ENCODE measurements at regions not wholly inside any gene's neighbourhood (a gene's known extent, or its start where the extent isn't known, plus 50 kb on each side); places are given as distances from the start of the nearest gene placed in this dataset.
A peak's percentile ranks its signal among the peaks of the same experiment; 100 is the strongest.

- no peak for TF ChIP-seq CTCF (IDR thresholded peaks at IDR 0.05; ENCODE audit: control insufficient read depth, insufficient read depth, low read depth, low read length, missing control alignments)
- H3K4me3 ChIP-seq (ENCODE audit: control insufficient read depth, low read depth, low read length), result no peak overlapping the region
- no peak for DNase-seq (ENCODE audit: low read depth)
Measured at GRCh38 chr12:115378291-115378690, 694.3 kb upstream of the TBX3 start.

GRCh38 chr12:115377779-115378178 lies 693.8 kb upstream of the TBX3 start:
- DNase-seq (ENCODE audit: low read depth), result no peak
- no peak overlapping the region for H3K4me3 ChIP-seq (ENCODE audit: control insufficient read depth, low read depth, low read length)
- no peak for TF ChIP-seq CTCF (IDR thresholded peaks at IDR 0.05; ENCODE audit: control insufficient read depth, insufficient read depth, low read depth, low read length, missing control alignments)

GRCh38 chr12:115377230-115377629 lies 693.3 kb upstream of the TBX3 start:
- no peak overlapping the region for H3K4me3 ChIP-seq (ENCODE audit: control insufficient read depth, low read depth, low read length)
- no peak for TF ChIP-seq CTCF (IDR thresholded peaks at IDR 0.05; ENCODE audit: control insufficient read depth, insufficient read depth, low read depth, low read length, missing control alignments)
- DNase-seq (ENCODE audit: low read depth), result no peak

- DNase-seq (ENCODE audit: low read depth), result no peak
- no peak for TF ChIP-seq CTCF (IDR thresholded peaks at IDR 0.05; ENCODE audit: control insufficient read depth, insufficient read depth, low read depth, low read length, missing control alignments)
Measured at GRCh38 chr12:115375186-115375991, 691.4 kb upstream of the TBX3 start.

GRCh38 chr12:115374480-115375185 lies 690.7 kb upstream of the TBX3 start:
- DNase-seq (ENCODE audit: low read depth), result no peak
- TF ChIP-seq CTCF (IDR thresholded peaks at IDR 0.05; ENCODE audit: control insufficient read depth, insufficient read depth, low read depth, low read length, missing control alignments), result no peak

More at GRCh38 chr12:115375186-115375991, 691.4 kb upstream of the TBX3 start:
- peak overlapping the region; percentile 5 for H3K4me3 ChIP-seq (ENCODE audit: control insufficient read depth, low read depth, low read length)

GRCh38 chr12:115371711-115372110 lies 687.7 kb upstream of the TBX3 start:
- H3K4me3 ChIP-seq (ENCODE audit: control insufficient read depth, low read depth, low read length), result no peak overlapping the region
- TF ChIP-seq CTCF (IDR thresholded peaks at IDR 0.05; ENCODE audit: control insufficient read depth, insufficient read depth, low read depth, low read length, missing control alignments), result no peak
- no peak for DNase-seq (ENCODE audit: low read depth)

More at GRCh38 chr12:115374480-115375185, 690.7 kb upstream of the TBX3 start:
- no peak overlapping the region; the same call in 1 of the 2 replicates for H3K4me3 ChIP-seq (ENCODE audit: control insufficient read depth, low read depth, low read length)
